GM21737 (cell line): ENCODE measurements at regions not wholly inside any gene's neighbourhood (a gene's known extent, or its start where the extent isn't known, plus 50 kb on each side); places are given as distances from the start of the nearest gene placed in this dataset.
"Not testable (repeated sequence)": the region's sequence is repeated elsewhere in the genome, so short reads cannot be mapped to it uniquely, and the experiment has no call there.

ENCODE experiments used
- ATAC-seq: cut with Tn5 transposase; IDR thresholded peaks from one replicate; pipeline ENCODE4 v1.9.1; 2021; ENCODE audit warnings: mild to moderate bottlenecking, moderate library complexity; ENCODE audit not compliant: unreplicated experiment

DNA sequence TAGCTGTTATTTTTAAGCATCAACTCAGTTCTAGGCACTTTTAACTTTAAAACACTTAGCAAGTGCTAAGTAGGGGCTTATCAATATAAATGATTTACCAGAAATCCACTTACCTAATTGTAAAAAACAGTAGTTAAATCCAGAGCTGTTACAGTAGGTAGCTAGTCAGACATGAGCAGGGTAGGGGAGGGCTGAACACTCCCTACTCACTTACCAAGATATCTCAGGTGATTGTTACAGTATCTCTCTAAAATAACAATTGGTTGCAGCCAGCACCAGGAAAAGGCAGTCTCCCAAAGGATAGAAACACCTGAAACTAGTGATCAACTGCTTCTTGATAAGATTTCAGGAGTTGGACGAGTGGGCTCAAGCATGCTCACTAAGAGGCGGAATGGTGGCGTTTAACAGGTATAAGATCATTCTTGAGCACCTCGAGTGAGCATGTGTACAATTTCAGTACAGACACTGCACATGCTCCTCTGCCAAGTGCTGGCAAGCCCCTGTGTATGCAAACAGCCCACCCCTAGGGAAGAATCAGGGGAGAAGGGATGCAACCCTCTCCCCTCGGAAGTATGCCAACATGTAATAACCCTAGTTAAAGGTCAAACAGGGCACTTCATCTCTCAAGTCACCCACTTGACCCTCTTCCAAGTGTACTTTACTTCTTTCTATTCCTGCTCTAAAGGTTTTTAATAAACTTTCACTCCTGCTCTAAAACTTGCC lies 1113.6 kb upstream of the SEL1L start:
- no peak for ATAC-seq

DNA sequence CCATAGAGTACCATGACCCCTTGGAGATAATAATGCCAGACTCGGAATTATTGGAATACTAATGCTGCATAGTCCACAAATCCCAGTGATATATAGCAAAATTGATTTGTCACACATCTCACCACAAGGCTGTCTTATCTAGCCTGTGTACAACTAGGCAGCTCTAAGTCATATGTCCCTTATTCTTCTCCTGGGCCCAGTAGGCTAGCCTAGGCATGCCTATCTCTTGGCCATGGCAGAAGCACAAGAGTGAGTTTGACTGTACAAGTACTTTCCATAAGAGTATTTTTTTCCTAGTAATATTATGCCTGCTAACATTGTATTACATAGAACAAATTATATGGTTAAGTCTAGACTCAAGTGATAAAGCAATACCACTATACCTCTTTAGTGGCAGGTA lies 1122.1 kb upstream of the SEL1L start:
- ATAC-seq = no peak

DNA sequence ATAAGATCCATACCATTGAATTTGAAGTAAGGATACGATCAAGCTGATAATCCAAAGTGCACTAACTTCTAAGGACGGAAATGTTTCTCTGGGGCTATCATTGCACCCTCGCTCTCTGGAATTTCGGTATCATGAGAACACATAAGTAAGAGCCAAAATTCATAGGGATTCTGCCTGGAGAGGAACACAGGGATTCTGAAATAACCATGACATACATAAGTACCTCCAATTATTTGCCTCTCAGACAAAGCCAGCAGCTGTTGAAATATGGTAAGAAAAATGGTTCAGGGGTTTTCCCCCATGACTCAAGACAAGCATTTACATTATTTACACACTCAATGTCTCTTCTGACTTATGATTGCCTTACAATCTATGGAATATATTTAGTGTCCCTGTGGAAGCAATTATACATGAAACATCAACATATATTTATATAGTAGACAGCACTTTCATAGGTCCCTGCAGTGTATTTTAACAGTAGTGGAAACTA lies 1123.6 kb upstream of the SEL1L start:
- ATAC-seq = no peak

DNA sequence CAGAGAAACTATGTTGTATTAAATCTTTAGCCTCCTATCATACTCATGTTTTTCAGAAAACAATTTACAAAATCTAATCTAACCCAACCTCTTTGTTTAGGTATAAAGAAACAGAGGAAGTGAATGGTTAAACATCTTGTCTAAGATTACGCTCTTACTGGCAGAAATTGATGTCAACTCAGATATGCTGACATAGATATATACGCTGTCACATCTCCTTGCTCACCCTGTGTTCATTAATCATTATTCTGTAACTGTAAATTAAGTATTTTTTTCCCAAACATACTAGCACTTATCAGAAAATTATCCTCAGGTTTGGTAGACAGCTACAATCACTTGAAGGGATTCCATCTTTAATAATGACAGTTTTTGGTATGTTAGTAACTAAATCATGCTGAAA lies 1127.6 kb upstream of the SEL1L start:
- ATAC-seq = no peak

DNA sequence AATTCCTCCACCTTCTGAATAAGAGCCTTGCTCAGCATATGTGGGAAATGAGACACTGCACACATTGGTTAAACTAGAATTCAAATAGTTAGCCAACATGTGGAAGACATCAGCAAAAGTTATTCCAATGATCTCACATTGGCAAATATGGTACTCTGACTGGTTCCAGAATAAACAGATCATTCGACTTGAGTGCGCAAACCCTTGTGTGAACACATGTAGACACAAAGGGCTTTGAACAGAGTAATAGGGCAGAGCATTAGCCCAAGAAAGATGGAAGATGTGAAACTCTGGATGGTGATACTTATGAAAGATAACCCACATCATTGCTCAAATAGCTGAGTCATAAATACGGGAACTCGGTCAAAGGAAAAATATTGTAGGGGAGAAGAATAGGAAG lies 1133.4 kb upstream of the SEL1L start:
- ATAC-seq = no peak

DNA sequence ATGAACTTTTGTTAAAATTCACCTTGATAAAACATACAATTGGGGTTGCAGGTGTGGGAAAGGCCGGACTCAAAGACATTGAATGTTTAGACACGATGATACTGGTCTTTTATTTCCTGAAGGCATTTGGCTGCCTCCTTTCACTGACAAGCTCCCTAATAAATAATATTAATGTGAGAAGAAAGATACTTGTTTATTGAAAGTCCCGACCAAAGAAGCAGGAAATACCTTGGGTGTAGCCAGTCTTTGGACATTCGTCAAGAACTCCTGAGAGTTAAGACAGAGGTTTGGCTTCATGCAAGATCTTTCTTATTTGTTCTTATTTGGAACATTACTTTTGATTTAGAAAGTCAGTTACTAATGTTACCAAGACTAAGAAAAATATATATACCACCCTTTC lies 1133.8 kb upstream of the SEL1L start:
- no peak for ATAC-seq

DNA sequence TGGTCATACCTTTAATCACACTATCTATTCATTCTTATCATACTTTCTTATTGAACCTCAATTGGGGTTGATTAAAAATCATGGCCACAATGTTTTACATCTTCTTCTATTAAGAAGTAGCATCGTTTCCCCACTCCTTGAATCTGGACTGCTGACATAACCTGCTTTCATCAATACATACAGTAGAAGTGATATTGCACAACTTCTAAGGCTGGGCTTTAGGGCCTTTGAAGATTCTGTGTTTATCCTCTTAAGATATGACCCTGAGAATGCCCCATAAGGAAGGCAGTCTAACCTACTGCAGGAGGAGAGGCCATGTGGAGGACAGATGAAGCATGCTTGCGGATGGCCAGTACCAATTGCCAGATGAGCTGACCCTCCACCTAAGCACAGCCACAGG lies 1142.8 kb upstream of the SEL1L start:
- no peak for ATAC-seq

DNA sequence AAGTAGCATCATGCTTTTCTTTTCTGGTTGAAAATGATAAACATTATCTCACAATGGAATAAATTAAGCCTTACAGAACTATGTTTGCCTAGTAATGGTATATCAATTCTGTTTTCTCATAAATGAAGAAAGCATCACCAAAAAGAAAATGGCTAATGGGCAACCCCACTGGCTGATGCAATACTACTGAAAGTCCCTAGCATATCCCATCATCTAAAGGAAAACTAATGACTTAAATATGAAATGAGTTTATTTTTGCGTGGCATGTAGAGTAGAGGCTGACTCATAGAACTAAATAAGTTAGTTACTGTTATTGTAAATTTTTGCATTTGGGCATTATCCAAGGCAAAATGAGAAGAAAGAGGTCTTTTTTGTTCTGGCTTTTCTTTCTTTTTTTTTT lies 1156.3 kb upstream of the SEL1L start:
- ATAC-seq = no peak

DNA sequence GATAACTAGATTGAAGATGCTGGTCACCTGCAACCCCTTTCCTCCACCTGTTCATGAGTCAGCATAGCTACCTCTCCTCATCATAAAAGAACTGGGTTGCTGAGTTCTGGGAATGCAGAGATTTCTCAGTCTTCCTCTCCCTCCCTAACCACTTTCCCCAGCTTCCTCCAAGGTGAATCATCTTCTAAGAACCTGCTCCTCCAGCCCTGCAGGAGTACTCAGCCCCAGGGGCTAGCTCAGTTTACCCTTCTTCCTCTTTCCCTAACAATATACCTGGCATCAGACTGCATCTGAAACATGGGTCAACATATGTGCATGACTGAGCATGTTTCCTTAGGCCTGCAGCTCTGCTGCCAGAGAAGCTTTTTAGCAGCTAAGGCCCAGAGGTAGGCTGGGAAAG lies 1157.5 kb upstream of the SEL1L start:
- ATAC-seq = not testable (repeated sequence)

DNA sequence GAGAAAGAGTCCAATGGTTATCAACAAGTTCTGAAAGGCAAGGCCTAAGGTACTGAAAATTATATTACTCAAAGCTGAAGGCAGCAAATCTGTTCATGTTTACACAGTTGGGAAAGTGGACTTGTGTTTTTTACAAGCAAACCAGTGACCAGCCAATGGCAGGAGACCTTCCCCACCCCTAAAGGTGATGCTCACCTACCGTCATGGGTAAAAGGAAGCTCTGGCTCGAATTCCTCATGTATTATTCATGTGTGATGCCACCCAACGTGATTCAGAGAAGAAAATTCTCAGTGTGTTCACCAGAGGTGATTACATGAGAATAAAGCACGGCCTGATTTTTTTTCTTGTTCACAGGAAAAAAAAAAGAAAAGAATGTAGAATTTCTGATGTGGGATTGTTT lies 1161.2 kb upstream of the SEL1L start:
- ATAC-seq = no peak

DNA sequence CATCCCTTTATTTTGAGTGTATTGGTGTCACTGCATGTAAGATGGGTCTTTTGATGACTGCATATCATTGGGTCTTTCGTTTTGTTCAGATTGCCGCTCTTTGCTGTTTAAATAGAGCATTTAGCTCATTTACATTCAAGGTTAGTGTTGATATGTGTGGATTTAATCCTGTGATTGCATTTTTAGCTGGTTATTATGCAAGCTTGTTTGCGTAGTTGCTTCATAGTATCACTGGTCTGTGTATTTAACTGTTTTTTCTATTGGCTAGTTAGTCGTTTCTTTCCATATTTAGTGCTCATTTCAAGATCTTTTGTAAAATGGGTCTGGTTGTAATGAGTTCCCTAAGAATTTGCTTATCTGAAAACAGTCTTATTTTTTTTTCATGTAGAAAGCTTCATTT lies 1170.6 kb upstream of the SEL1L start:
- ATAC-seq = no peak

DNA sequence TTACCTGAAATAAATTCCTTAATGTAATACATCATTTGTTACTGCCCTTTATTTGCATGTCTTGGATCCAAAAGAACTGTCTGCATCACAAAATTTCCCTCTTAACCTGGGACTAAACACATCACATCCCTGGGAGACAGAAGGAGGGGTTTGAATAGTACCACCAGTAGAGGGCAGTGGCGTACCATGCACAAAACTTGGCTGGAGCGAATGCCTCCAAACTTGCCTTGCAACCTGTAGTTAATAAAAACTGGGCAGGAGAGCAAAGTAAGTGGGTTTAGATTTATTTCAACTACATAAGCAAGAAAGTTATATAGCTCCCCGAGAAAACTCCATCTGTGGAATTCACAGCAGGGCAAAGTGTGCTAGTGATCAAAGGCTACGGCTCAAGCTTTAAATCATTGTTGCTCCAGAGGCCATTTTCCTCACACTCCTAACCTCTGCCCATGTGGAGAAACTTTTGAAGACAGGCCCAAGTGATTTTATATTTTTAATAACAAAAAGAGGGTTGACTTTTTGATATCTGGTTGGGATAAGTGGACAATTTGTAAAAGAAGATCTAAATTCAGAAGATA lies 1176.7 kb upstream of the SEL1L start:
- ATAC-seq = no peak

DNA sequence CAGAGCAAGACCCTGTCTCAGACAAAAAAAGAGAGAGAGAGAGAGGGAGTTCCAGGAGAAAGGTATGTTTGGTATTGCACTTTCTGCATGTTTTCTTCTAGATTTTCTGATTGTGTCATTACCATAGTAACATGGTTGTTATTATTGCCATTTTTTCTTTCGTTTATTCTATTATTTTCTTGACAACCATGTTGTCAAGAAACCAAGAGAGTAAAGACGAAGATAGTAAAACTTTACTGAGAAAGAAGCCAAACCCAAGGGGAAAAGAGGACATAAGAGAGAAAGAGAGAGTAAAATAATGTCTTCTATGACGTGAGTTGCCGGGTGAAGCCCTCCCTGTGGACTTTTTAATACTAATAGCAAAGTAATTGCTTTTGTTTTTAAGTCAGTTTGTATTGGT lies 1186.0 kb upstream of the SEL1L start:
- ATAC-seq = no peak

DNA sequence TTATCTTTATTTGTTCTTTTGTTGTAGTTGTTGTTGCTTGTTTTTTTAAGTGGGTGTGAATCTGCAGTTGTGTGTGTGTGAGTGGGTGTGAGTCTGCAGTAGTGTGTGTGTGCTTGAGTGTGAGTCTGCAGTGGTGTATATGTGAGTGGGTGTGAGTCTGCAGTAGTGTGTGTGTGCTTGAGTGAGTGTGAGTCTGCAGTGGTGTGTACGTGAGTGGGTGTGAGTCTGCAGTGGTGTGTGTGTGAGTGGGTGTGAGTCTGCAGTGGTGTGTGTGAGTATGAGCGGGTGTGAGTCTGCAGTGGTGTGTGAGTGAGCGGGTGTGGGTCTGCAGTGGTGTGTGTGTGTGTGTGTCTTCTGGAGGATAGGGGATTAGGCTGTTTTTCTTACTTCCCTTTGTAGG lies 1186.8 kb upstream of the SEL1L start:
- no peak for ATAC-seq

DNA sequence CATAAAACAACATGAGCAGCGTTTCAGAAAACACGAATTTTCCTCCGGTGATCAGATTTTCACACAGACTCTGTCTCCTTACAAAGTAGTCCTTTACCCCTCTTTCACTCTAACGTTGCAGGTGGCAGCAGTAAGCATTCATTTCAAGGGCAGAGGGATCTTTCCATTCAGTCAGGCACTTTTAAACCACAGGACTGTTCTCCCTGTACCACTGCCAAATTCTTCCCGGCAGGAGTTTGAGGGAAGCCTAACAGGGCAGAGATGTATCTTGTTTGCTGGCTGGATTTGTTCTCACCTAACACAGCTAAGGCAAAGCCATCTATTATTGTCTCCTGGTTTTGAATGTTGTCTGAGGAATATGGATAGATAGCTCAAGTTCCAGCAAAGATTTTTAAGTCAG lies 1187.3 kb upstream of the SEL1L start:
- no peak for ATAC-seq

DNA sequence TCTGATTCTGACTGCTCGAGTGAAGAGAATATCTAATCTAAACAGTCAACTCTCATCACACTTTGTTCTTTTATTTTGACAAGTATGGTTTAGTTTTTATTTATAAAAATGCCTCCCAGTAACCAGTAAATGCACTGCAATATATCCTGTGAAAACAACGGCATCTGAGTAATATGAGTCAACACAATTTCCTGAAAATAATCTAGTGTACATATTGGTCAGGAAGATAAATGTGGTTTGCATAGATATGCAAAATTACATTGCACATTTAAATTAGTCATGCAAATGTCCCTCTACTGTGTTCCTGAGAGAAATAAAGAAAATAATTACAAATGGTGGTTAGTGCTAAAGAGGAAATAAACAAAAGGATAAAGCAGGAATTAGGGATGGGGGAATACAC lies 1190.7 kb upstream of the SEL1L start:
- no peak for ATAC-seq

DNA sequence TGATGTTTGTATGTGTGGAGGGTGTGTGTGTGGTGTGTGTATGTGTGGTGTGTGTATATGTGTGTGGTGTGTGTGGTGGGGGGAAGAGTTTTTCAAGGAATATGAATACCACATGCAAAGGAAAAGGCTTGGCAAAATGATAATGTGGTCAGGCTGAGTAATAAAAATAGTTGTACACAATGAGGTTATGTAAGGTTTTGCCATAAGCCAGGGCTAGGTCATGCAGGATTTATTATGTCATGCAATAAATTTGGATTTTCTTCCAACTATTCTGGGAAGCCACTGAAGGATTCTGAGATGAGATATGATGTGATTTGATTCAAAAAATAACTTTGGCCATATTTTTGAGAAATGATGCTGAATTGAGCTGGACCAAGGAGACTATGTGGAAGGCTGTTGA lies 1191.6 kb upstream of the SEL1L start:
- ATAC-seq = no peak

DNA sequence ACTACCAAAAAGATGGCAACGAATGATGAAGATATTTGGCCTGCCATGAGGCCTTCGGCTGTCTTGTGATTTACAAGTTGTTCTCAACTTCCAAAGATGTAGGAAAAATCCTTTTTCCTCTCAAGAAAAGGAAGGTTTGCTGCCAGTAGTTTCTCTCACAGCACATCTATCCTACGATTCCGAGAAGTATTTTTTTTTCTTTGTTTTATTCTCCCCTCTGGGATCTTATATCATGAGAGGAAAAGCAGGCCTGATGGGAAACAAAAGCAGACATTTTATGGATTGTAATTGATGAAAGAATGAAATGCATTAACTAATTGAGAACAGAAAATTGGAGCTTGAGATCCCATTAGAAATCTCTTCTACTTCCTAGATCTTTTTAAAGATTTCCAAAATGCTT lies 1197.9 kb upstream of the SEL1L start:
- no peak for ATAC-seq

DNA sequence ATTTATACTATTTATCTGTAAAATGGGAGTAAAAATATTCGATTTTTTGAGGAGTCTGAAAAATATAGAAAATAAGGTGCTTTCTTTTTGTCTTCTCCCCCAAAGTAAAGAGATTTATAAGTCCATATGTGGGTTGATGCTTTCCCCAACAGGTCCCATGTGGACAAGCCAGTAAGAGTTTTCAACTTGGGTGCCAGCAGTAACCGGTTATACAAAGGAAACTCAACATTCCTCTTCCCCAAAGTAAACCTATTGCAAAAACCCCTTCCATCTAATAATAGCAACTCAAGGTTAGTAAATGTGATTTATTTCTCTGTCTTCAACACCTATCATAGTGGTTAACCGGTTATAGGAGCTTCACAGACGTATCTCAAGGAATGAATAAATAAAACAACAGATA lies 1206.9 kb upstream of the SEL1L start:
- no peak for ATAC-seq

DNA sequence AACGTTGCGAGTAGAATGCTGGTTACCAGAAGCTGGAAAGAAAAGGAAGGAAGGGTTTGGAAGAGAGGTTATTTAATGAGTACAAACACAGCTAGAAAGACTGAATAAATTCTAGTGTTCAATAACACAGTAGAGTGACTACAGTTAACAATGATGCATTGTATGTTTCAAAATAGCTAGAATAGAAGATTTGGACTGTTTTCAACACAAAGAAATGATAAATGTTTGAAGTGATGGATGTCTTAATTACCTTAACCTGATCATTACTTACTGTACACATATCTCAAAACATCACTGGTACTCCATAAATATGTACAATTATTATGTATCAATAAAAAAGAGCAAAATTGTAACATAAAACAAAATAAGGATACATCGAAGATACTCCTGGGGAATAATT lies 1221.8 kb upstream of the SEL1L start:
- no peak for ATAC-seq

DNA sequence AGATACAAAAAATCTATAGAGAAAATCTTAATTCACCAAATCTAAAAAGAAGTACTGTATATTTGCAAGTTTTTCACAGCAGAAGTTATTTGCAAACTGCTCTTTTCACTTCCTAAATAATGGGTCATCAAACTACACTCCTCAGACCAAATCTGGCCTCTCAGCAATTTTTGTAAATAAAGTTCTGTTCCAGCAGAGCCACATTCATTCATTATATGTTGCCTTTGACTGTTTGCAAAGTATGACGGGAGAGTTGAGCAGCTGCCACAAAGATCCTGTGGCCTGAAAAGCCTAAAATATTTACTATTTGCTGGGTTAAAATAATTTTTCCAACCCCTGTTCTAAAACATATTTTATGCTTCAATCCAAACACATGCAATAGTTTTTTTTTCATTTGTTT lies 1222.3 kb upstream of the SEL1L start:
- ATAC-seq = no peak

DNA sequence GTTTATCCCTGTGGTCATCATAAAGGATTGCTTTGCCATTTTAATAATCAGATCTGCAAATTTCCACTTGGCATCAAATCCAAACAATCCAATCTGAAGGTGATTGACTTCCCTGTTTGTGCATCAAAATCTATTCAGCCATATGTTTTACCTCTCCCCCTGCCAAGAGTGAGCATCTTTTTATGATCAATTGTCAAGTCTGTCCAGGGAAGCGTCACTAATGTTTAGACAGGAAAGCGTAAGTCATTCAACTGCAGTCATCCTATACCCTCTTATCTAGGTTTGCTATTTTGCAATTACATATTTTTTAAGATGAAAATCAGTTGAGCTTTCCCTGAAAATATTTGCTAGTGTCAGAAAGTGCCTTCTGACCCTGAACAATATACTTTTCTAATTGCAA lies 1224.1 kb upstream of the SEL1L start:
- ATAC-seq = no peak

DNA sequence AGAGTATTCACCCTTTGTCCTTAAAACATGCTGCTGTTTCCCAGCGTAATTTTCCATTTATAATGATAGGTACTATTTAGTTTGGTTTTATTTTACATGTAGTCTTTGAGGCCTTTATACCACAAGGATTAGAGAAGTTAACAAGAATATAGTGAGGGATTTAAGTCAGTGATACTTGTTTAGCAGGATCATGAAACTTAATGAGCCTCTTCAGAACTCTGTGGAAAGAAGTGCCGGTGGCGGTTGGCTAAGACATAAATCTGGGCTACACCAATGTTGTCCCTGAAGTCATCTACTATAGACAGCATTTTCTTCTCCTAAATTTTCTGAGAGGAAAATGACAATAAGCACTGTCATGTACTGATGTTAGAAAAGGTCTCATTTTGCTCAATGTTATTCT lies 1226.0 kb upstream of the SEL1L start:
- ATAC-seq = no peak
